ENCODE measurements at regions not wholly inside any gene's neighbourhood (a gene's known extent, or its start where the extent isn't known, plus 50 kb on each side); places are given as distances from the start of the nearest gene placed in this dataset.

GRCh38 chr6:113488061-113488460, 369.1 kb upstream of the MARCKS start:
- TF ChIP-seq POLR2AphosphoS5 (IDR thresholded peaks at IDR 0.05) (no peak), CTCF (IDR thresholded peaks at IDR 0.05) (no peak)
